C4-2B (cell line): ENCODE measurements at regions not wholly inside any gene's neighbourhood (a gene's known extent, or its start where the extent isn't known, plus 50 kb on each side); places are given as distances from the start of the nearest gene placed in this dataset.

Experiments
- ZFX ChIP-seq: fragments of 450-650 bp; IDR thresholded peaks from 2 replicates; pipeline ENCODE4 v1.6.1; 2017
- TF ChIP-seq, protein P1 (sequence below): fragments of 450-650 bp; conservative IDR thresholded peaks from 2 replicates; pipeline ENCODE4 v1.5.1; 2017; ENCODE audit warnings: mild to moderate bottlenecking

DNA sequence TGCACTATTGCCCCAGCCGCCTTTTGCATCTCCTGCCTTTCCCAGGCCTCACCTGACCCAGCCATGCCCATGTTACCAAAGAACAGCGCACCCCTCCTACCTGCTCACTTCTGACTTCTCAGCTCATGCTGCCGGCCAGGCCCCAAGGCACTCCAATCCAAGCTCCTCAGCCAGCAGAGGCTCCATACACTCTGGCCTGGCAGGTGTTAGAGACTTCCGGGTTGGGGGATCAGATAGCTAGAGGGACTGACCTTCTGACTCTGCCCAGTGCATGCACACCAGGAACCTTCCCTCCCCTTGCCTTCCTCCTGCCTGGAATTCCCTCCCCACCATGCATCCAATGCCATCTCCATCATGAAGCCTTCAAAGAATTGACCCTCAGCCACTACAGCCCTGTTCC, 56.2 kb upstream of the ZMIZ1 start:
- TF ChIP-seq, protein P1, sequence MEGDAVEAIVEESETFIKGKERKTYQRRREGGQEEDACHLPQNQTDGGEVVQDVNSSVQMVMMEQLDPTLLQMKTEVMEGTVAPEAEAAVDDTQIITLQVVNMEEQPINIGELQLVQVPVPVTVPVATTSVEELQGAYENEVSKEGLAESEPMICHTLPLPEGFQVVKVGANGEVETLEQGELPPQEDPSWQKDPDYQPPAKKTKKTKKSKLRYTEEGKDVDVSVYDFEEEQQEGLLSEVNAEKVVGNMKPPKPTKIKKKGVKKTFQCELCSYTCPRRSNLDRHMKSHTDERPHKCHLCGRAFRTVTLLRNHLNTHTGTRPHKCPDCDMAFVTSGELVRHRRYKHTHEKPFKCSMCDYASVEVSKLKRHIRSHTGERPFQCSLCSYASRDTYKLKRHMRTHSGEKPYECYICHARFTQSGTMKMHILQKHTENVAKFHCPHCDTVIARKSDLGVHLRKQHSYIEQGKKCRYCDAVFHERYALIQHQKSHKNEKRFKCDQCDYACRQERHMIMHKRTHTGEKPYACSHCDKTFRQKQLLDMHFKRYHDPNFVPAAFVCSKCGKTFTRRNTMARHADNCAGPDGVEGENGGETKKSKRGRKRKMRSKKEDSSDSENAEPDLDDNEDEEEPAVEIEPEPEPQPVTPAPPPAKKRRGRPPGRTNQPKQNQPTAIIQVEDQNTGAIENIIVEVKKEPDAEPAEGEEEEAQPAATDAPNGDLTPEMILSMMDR, result no peak
- no peak for TF ChIP-seq ZFX
